Prostate gland (tissue), 2 donors: ENCODE measurements at regions not wholly inside any gene's neighbourhood (a gene's known extent, or its start where the extent isn't known, plus 50 kb on each side); places are given as distances from the start of the nearest gene placed in this dataset.

Experiments used
- CTCF ChIP-seq, 4 experiments: fragments of 200-600 bp in 2 of 4; fragments of 450-650 bp in 2 of 4; sonication (generic) in 2 of 4; IDR thresholded peaks; 1 replicate in 3 of 4; 2 replicates in 1 of 4; pipeline ENCODE4 v1.5.1; 2016 to 2019; ENCODE audit warnings: antibody characterized with exemption in 4 of 4, mild to moderate bottlenecking in 2 of 4, moderate library complexity in 2 of 4
- POLR2A ChIP-seq: fragments of 450-650 bp; IDR thresholded peaks from one replicate; pipeline ENCODE4 v1.6.1; 2016; ENCODE audit warnings: antibody characterized with exemption, mild to moderate bottlenecking
- POLR2AphosphoS5 ChIP-seq: sonication (generic); formaldehyde crosslinking; IDR thresholded peaks from one replicate; pipeline ENCODE4 v1.6.1; 2017; ENCODE audit warnings: antibody characterized with exemption

GRCh38 chr16:73563709-73564108 lies 515.8 kb upstream of the ZFHX3 start:
- TF ChIP-seq POLR2A, result no peak
- TF ChIP-seq CTCF (IDR thresholded peaks at IDR 0.05), result no peak
- TF ChIP-seq POLR2AphosphoS5, result no peak
